Spinal cord (tissue), 9 donors: ENCODE measurements at regions not wholly inside any gene's neighbourhood (a gene's known extent, or its start where the extent isn't known, plus 50 kb on each side); places are given as distances from the start of the nearest gene placed in this dataset.

Experiments used
- DNase-seq, 6 donors: peaks; one replicate each; pipeline versions ENCODE4 v3.0.0 to v3.0.0-alpha.2; 2013 to 2015; ENCODE audit warnings: low spot score in 6 of 6, low read depth in 4 of 6
- H3K27ac ChIP-seq: one replicate; pipeline ENCODE4 v1.5.1; 2013; ENCODE audit warnings: low read depth, low read length, control low read depth
- H3K27me3 ChIP-seq: one replicate; pipeline ENCODE4 v1.6.1; 2013; ENCODE audit warnings: low read length; ENCODE audit not compliant: control insufficient read depth, insufficient read depth
- H3K36me3 ChIP-seq: one replicate; pipeline ENCODE4 v1.6.1; 2013; ENCODE audit warnings: low read length; ENCODE audit not compliant: control insufficient read depth, insufficient read depth
- H3K4me1 ChIP-seq: one replicate; pipeline ENCODE4 v1.6.1; 2013; ENCODE audit warnings: low read length; ENCODE audit not compliant: control insufficient read depth, insufficient read depth
- H3K4me3 ChIP-seq: one replicate; pipeline ENCODE4 v1.5.1; 2013; ENCODE audit warnings: low read depth, low read length, control low read depth
- H3K9me3 ChIP-seq: one replicate; pipeline ENCODE4 v1.6.1; 2013; ENCODE audit warnings: low read length; ENCODE audit not compliant: control insufficient read depth, insufficient read depth
- WGBS: methylation state at CpG from one replicate; pipeline ENCODE4 v1.1.5; 2013; ENCODE audit warnings: missing lambda C conversion rate; ENCODE audit not compliant: insufficient coverage; 5-methylcytosine and 5-hydroxymethylcytosine counted together
- donor health status: healthy.

GRCh38 chr9:22265534-22265933 is 181.1 kb upstream of the DMRTA1 start:
- no CpG with 5 or more reads among the region's 2 CpGs for whole genome bisulfite sequencing
- DNase-seq = no peak
- Histone ChIP-seq H3K36me3 (no peaks in the 10 kb centered on the region), H3K27me3 (no peaks in the 10 kb centered on the region), H3K4me1 (no peaks in the 10 kb centered on the region), H3K27ac (no peak overlapping the region), H3K9me3 (peaks cover 2% of the 10 kb centered on the region), H3K4me3 (no peak overlapping the region)

- WGBS = 91% methylated on average over 1 of the region's 2 CpGs
Measured at GRCh38 chr9:22274477-22274876, 172.1 kb upstream of the DMRTA1 start.

GRCh38 chr9:22278426-22278825 is 168.2 kb upstream of the DMRTA1 start:
- H3K4me1 ChIP-seq = no peaks in the 10 kb centered on the region
- H3K27ac ChIP-seq = no peak overlapping the region
- H3K4me3 ChIP-seq = no peak overlapping the region
- no peaks in the 10 kb centered on the region for H3K36me3 ChIP-seq
- peaks cover under 1% of the 10 kb centered on the region for H3K9me3 ChIP-seq
- no peaks in the 10 kb centered on the region for H3K27me3 ChIP-seq
- peak in 1 of 6 donors; percentile 34 for DNase-seq

More at GRCh38 chr9:22274477-22274876, 172.1 kb upstream of the DMRTA1 start:
- no peak overlapping the region for H3K27ac ChIP-seq
- no peak for DNase-seq
- no peak overlapping the region for H3K4me3 ChIP-seq
- H3K27me3 ChIP-seq = no peaks in the 10 kb centered on the region
- no peaks in the 10 kb centered on the region for H3K36me3 ChIP-seq
- H3K9me3 ChIP-seq = peaks cover 2% of the 10 kb centered on the region
- no peaks in the 10 kb centered on the region for H3K4me1 ChIP-seq

DNA sequence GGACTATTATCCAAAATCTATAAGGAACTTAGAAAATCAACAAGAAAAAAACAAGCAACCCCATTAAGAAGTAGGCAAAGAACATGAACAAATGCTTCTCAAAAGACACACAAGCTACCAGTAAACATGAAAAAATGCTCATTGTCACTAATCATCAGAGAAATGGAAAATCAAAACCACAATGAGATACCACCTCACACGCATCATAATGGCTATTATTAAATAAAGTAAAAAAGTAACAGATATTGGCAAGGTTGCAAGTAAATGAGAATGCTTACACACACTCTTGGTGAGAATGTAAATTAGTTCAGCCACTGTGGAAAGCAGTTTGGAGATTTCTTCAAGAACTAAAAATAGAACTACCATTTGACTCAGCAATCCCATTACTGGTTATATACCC is 167.0 kb upstream of the DMRTA1 start:
- no peaks in the 10 kb centered on the region for H3K27me3 ChIP-seq
- DNase-seq = no peak
- no peaks in the 10 kb centered on the region for H3K36me3 ChIP-seq
- H3K4me3 ChIP-seq = no peak overlapping the region
- no peak overlapping the region for H3K27ac ChIP-seq
- no peaks in the 10 kb centered on the region for H3K4me1 ChIP-seq
- no peaks in the 10 kb centered on the region for H3K9me3 ChIP-seq
- no CpG with 5 or more reads among the region's 1 CpG for WGBS

- Histone ChIP-seq H3K9me3 (no peaks in the 10 kb centered on the region), H3K36me3 (no peaks in the 10 kb centered on the region), H3K27ac (no peak overlapping the region), H3K4me3 (no peak overlapping the region), H3K27me3 (no peaks in the 10 kb centered on the region), H3K4me1 (no peaks in the 10 kb centered on the region)
- no CpG with 5 or more reads among the region's 1 CpG for WGBS
- DNase-seq = peak in 3 of 6 donors; percentile 17 to 93 (median 28)
Measured at GRCh38 chr9:22285066-22285465, 161.6 kb upstream of the DMRTA1 start.

- no peaks in the 10 kb centered on the region for H3K4me1 ChIP-seq
- H3K9me3 ChIP-seq = no peaks in the 10 kb centered on the region
- no peak overlapping the region for H3K27ac ChIP-seq
- no peaks in the 10 kb centered on the region for H3K36me3 ChIP-seq
- no CpG with 5 or more reads among the region's 1 CpG for WGBS
- no peak for DNase-seq
- no peaks in the 10 kb centered on the region for H3K27me3 ChIP-seq
- H3K4me3 ChIP-seq = no peak overlapping the region
Measured at GRCh38 chr9:22286661-22287060, 160.0 kb upstream of the DMRTA1 start.

DNA sequence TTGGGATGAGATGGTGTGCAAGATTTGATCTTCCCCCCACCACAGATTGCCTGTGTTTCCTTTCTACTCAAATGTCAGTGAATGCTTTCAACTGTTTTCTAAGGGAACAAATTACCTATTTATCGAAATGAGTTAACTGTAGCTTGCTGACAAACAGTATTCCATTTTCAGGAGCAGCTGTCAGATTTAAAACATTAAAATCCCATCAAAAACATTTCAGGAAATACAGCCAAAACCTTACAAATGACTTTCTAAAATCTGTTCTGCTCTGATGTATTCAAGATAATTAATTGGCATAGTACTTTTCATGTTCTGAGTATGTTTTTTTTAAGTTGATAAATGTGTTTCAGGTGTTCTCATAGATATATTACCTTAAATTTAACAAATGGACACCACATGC is 158.0 kb upstream of the DMRTA1 start:
- Histone ChIP-seq H3K4me1 (no peaks in the 10 kb centered on the region), H3K9me3 (no peaks in the 10 kb centered on the region), H3K36me3 (no peaks in the 10 kb centered on the region), H3K27ac (no peak overlapping the region), H3K27me3 (no peaks in the 10 kb centered on the region), H3K4me3 (no peak overlapping the region)
- peak in 1 of 6 donors; percentile 53 for DNase-seq
- 80% methylated on average over 1 of the region's 1 CpG for WGBS

GRCh38 chr9:22307013-22307711 is 139.5 kb upstream of the DMRTA1 start:
- Histone ChIP-seq H3K27ac (no peak overlapping the region), H3K4me1 (no peaks in the 10 kb centered on the region), H3K4me3 (no peak overlapping the region), H3K36me3 (no peaks in the 10 kb centered on the region), H3K9me3 (peaks cover 2% of the 10 kb centered on the region), H3K27me3 (peaks cover 2% of the 10 kb centered on the region)
- peak in 4 of 6 donors; percentile 39 to 92 (median 62) for DNase-seq
- no CpG with 5 or more reads among the region's 2 CpGs for WGBS

DNA sequence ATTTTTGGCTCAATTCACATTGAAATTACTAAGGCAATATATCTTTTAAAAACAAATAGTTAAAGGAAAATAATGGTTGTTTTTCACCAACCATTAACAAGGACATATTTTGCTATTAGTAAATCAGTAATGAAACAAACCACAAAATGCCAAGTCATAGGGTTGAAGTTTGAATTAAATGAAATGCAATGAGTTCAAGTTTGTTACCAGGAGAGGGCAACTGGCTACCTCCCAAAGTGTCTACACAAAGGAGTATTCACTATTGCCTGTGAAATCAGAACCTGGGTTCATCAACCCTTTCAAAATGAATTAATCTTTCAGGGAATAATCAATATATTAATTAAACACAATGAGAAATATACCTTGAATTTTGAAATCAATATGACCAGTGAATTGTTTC is 138.4 kb upstream of the DMRTA1 start:
- no peaks in the 10 kb centered on the region for H3K4me1 ChIP-seq
- H3K27me3 ChIP-seq = peaks cover 2% of the 10 kb centered on the region
- H3K4me3 ChIP-seq = no peak overlapping the region
- H3K27ac ChIP-seq = no peak overlapping the region
- peaks cover 2% of the 10 kb centered on the region for H3K9me3 ChIP-seq
- no peak for DNase-seq
- H3K36me3 ChIP-seq = no peaks in the 10 kb centered on the region

- no peak for DNase-seq
- Histone ChIP-seq H3K4me3 (no peak overlapping the region), H3K9me3 (peaks cover 4% of the 10 kb centered on the region), H3K36me3 (no peaks in the 10 kb centered on the region), H3K27ac (no peak overlapping the region), H3K27me3 (no peaks in the 10 kb centered on the region), H3K4me1 (no peaks in the 10 kb centered on the region)
- WGBS = 90% methylated on average over 1 of the region's 1 CpG
Measured at GRCh38 chr9:22316645-22317044, 130.0 kb upstream of the DMRTA1 start.
